ENCODE measurements at regions not wholly inside any gene's neighbourhood (a gene's known extent, or its start where the extent isn't known, plus 50 kb on each side); places are given as distances from the start of the nearest gene placed in this dataset.

GRCh38 chr9:16342246-16343020 lies 528.0 kb downstream of the BNC2 start:
- DNase-seq (ENCODE audit: low read depth), result no peak

GRCh38 chr9:16343249-16344237 lies 526.9 kb downstream of the BNC2 start:
- DNase-seq (ENCODE audit: low read depth), result no peak

- DNase-seq (ENCODE audit: low read depth), result peak; percentile 58
These were observed 526.1 kb downstream of the BNC2 start for GRCh38 chr9:16344343-16344742.

GRCh38 chr9:16345902-16346301 lies 524.6 kb downstream of the BNC2 start:
- DNase-seq (ENCODE audit: low read depth), result no peak

- no peak for DNase-seq (ENCODE audit: low read depth)
These were observed 522.6 kb downstream of the BNC2 start for GRCh38 chr9:16347886-16348285.

GRCh38 chr9:16348531-16348930 lies 521.9 kb downstream of the BNC2 start:
- no peak for DNase-seq (ENCODE audit: low read depth)

- DNase-seq (ENCODE audit: low read depth), result no peak
These were observed 518.2 kb downstream of the BNC2 start for GRCh38 chr9:16352251-16352650.

- no peak for DNase-seq (ENCODE audit: low read depth)
These were observed 517.6 kb downstream of the BNC2 start for GRCh38 chr9:16352791-16353401.

- no peak for DNase-seq (ENCODE audit: low read depth)
These were observed 514.2 kb downstream of the BNC2 start for GRCh38 chr9:16356196-16356765.

GRCh38 chr9:16357828-16358227 lies 512.6 kb downstream of the BNC2 start:
- DNase-seq (ENCODE audit: low read depth), result no peak

GRCh38 chr9:16358751-16359150 lies 511.7 kb downstream of the BNC2 start:
- DNase-seq (ENCODE audit: low read depth), result no peak

All from HS-5 (cell line).